Gastrocnemius medialis (tissue), 4 donors: ENCODE measurements at regions not wholly inside any gene's neighbourhood (a gene's known extent, or its start where the extent isn't known, plus 50 kb on each side); places are given as distances from the start of the nearest gene placed in this dataset.
"Not testable (repeated sequence)": the region's sequence is repeated elsewhere in the genome, so short reads cannot be mapped to it uniquely, and the experiment has no call there.

Experiments
- ATAC-seq, 2 donors: fragments of 150-250 bp; one replicate each; pipeline ENCODE4 v1.9.1; 2016
- DNase-seq, 2 donors: peaks; one replicate each; pipeline ENCODE4 v3.0.0-alpha.2; 2019
- H3K27ac ChIP-seq, 4 donors: fragments of 200-600 bp; sonication (generic); 1 replicate in 1 of 4; 2 replicates in 3 of 4; pipeline ENCODE4 v1.5.1; 2016 to 2018; ENCODE audit warnings: mild to moderate bottlenecking in 2 of 4, moderate library complexity in 1 of 4
- H3K27me3 ChIP-seq, 3 donors: fragments of 200-600 bp; sonication (generic) in 2 of 3; 1 replicate in 1 of 3; 2 replicates in 2 of 3; pipeline versions ENCODE4 v1.5.1 to v1.6.0; 2016 to 2019; ENCODE audit warnings: mild to moderate bottlenecking in 1 of 3, moderate library complexity in 1 of 3
- H3K36me3 ChIP-seq, 2 donors: fragments of 200-600 bp; sonication (generic) in 1 of 2; one replicate each; pipeline ENCODE4 v1.5.1; 2017 to 2018
- H3K4me1 ChIP-seq, 2 donors: fragments of 200-600 bp; sonication (generic) in 1 of 2; one replicate each; pipeline ENCODE4 v1.5.1; 2016 to 2017; ENCODE audit warnings: mild to moderate bottlenecking in 2 of 2
- H3K4me3 ChIP-seq, 4 donors: fragments of 200-600 bp; sonication (generic) in 3 of 4; 1 replicate in 1 of 4; 2 replicates in 3 of 4; pipeline ENCODE4 v1.5.1; 2016 to 2019; ENCODE audit warnings: mild to moderate bottlenecking in 2 of 4
- H3K9me3 ChIP-seq, 3 donors: fragments of 200-600 bp; sonication (generic) in 2 of 3; 1 replicate in 1 of 3; 2 replicates in 2 of 3; pipeline ENCODE4 v1.5.1; 2016 to 2019
- POLR2A ChIP-seq, 2 donors: fragments of 450-650 bp; IDR thresholded peaks; one replicate each; pipeline ENCODE4 v1.6.1; 2017; ENCODE audit warnings: antibody characterized with exemption in 2 of 2, mild to moderate bottlenecking in 2 of 2, moderate library complexity in 2 of 2
- in situ Hi-C, 4 donors: fragments of 200-750 bp; cut with MboI; loops; one replicate each; pipeline versions ENCODE4 v1.15.0 to v1.8.0; 2017; ENCODE audit warnings: low sequenced_read_pairs in 4 of 4
- intact Hi-C: fragments of 100-400 bp; cut with DNase I; formaldehyde crosslinking; loops from one replicate; pipeline ENCODE4 v1.15.1; 2023; ENCODE audit warnings: low total_unique reads
- TF ChIP-seq, protein P1 (sequence below), 5 experiments: fragments of 450-650 bp in 3 of 5; fragments of 200-600 bp in 2 of 5; sonication (generic) in 2 of 5; IDR thresholded peaks in 4 of 5; conservative IDR thresholded peaks in 1 of 5; 1 replicate in 4 of 5; 2 replicates in 1 of 5; pipeline ENCODE4 v1.5.1; 2016 to 2019; ENCODE audit warnings: antibody characterized with exemption in 5 of 5, mild to moderate bottlenecking in 3 of 5, moderate library complexity in 3 of 5

DNA sequence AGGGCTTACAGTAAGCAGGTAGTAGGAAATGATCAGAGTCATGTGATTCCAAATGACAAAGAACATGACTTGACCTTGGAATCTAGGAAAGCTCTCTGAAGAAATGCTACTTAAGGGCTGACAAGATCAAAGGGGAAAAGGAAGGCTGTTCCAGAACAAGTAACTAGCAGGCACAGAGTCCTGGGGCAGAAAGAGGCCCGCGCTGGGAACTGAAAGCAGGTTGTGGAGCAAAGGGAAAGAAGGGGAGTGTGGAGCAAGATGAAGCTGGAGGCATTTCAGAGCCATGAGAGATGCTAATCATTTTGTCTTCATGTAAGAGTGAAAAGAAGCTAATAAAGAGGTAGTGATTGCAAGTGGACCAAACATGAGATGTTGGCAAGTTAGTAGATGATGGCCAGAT lies 397.5 kb downstream of the DTWD2 start:
- Histone ChIP-seq H3K4me3 (no peak overlapping the region), H3K27ac (no peak overlapping the region), H3K9me3 (no peaks in the 10 kb centered on the region), H3K36me3 (no peaks in the 10 kb centered on the region), H3K4me1 (no peaks in the 10 kb centered on the region), H3K27me3 (no peaks in the 10 kb centered on the region)
- DNase-seq (no peak), ATAC-seq (no peak)
- TF ChIP-seq, protein P1, sequence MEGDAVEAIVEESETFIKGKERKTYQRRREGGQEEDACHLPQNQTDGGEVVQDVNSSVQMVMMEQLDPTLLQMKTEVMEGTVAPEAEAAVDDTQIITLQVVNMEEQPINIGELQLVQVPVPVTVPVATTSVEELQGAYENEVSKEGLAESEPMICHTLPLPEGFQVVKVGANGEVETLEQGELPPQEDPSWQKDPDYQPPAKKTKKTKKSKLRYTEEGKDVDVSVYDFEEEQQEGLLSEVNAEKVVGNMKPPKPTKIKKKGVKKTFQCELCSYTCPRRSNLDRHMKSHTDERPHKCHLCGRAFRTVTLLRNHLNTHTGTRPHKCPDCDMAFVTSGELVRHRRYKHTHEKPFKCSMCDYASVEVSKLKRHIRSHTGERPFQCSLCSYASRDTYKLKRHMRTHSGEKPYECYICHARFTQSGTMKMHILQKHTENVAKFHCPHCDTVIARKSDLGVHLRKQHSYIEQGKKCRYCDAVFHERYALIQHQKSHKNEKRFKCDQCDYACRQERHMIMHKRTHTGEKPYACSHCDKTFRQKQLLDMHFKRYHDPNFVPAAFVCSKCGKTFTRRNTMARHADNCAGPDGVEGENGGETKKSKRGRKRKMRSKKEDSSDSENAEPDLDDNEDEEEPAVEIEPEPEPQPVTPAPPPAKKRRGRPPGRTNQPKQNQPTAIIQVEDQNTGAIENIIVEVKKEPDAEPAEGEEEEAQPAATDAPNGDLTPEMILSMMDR (IDR thresholded peaks at IDR 0.05 in 4 of 5, conservative IDR thresholded peaks at IDR 0.05 in 1 of 5), result no peak
- no peak for TF ChIP-seq POLR2A (IDR thresholded peaks at IDR 0.05)
- in situ Hi-C loops (no loop called here), intact Hi-C loops (no loop called here)

DNA sequence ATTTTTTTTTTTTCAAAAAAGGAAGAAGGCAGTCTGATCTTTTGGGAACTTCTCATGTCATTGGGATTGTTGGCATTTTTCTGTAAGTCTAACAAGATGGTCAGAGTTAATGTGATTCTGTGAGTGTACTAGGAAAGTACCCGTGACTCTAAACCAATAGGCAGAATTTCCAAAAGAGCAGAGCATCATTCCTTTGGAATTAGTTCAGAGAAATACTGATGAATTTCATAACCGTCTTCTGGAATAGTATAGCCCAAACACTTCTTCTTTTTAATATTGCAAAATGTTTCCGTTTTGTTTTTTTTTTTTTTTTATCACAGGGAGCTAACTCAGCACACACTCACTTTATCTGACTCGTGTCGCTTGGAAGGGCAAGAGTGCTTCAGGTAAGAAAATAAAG lies 407.4 kb downstream of the DTWD2 start:
- TF ChIP-seq POLR2A (IDR thresholded peaks at IDR 0.05), result no peak
- TF ChIP-seq, protein P1 (IDR thresholded peaks at IDR 0.05 in 4 of 5, conservative IDR thresholded peaks at IDR 0.05 in 1 of 5), result no peak
- ATAC-seq, result no peak
- in situ Hi-C loops (no loop called here), intact Hi-C loops (no loop called here)
- Histone ChIP-seq H3K9me3 (no peaks in the 10 kb centered on the region), H3K36me3 (no peaks in the 10 kb centered on the region), H3K4me1 (no peaks in the 10 kb centered on the region), H3K27me3 (no peaks in the 10 kb centered on the region), H3K27ac (no peak overlapping the region), H3K4me3 (no peak overlapping the region)
- no peak for DNase-seq

DNA sequence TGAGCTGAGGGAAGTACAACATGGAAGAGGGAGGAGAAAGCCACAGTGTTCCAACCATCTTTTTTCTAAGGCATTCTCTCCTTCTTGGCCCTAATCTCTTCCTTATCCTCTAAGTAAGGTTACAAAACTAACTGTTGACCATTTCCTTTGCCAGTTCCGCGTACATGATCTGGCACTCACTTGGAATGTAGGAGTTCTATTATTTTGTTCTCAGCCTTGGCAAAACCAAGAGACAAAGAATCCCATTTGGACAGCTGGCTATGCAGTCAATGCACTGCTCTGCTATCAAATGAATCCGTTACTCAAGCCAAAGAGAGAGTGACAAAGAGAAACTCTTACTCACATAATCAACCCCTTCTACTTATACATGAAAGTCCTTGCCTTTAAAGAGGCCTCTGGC lies 410.3 kb downstream of the DTWD2 start:
- Histone ChIP-seq H3K4me1 (no peaks in the 10 kb centered on the region), H3K9me3 (no peaks in the 10 kb centered on the region), H3K4me3 (no peak overlapping the region), H3K27me3 (no peaks in the 10 kb centered on the region), H3K36me3 (no peaks in the 10 kb centered on the region), H3K27ac (no peak overlapping the region)
- no peak for TF ChIP-seq POLR2A (IDR thresholded peaks at IDR 0.05)
- TF ChIP-seq, protein P1 (IDR thresholded peaks at IDR 0.05 in 4 of 5, conservative IDR thresholded peaks at IDR 0.05 in 1 of 5), result no peak
- DNase-seq, result no peak
- ATAC-seq, result no peak
- intact Hi-C loops (no loop called here), in situ Hi-C loops (no loop called here)

DNA sequence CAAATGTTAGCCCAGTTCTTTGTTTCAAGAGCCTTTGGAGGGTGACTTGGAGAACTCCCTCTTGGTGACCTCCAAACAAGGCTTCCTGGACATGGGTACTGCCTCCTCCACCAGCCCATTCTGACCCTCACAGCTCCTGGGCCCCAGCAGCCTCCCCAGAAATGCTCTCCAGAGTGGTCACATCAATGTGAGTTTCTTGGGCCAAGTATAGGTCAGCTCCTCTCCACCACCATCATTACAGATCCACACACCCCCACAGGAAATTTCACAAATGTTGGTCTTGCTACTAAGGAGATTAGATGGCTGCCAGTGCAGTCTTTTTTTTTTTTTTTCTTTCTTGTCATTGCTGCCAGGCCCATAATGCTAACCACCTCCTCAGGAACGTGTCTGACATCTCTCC lies 410.7 kb downstream of the DTWD2 start:
- H3K9me3 ChIP-seq, result no peaks in the 10 kb centered on the region
- H3K27ac ChIP-seq, result no peak overlapping the region
- no peak overlapping the region for H3K4me3 ChIP-seq
- ATAC-seq (no peak), DNase-seq (no peak)
- in situ Hi-C loops (no loop called here), intact Hi-C loops (no loop called here)
- no peaks in the 10 kb centered on the region for H3K36me3 ChIP-seq
- H3K27me3 ChIP-seq, result no peaks in the 10 kb centered on the region
- no peak for TF ChIP-seq POLR2A (IDR thresholded peaks at IDR 0.05)
- TF ChIP-seq, protein P1 (IDR thresholded peaks at IDR 0.05 in 4 of 5, conservative IDR thresholded peaks at IDR 0.05 in 1 of 5), result no peak
- no peaks in the 10 kb centered on the region for H3K4me1 ChIP-seq

DNA sequence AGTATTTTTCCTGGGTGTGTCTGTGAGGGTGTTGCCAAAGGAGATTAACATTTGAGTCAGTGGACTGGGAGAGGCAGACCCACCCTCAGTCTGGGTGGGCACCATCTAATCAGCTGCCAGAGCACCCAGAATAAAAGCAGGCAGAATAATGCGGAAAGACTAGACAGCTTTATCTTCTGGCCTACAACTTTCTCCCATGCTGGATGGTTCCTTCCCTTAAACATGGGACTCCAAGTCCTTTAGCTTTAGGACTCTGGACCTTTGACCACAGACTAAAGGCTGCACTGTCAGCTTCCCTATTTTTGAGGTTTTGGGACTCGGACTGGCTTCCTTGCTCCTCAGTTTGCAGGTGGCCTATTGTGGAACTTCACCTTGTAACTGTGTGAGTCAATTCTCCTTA lies 418.1 kb downstream of the DTWD2 start:
- DNase-seq, intact Hi-C loops, H3K36me3 ChIP-seq, H3K4me3 ChIP-seq, H3K4me1 ChIP-seq, H3K27me3 ChIP-seq, in situ Hi-C loops, H3K9me3 ChIP-seq, ATAC-seq, H3K27ac ChIP-seq: not testable (repeated sequence)

DNA sequence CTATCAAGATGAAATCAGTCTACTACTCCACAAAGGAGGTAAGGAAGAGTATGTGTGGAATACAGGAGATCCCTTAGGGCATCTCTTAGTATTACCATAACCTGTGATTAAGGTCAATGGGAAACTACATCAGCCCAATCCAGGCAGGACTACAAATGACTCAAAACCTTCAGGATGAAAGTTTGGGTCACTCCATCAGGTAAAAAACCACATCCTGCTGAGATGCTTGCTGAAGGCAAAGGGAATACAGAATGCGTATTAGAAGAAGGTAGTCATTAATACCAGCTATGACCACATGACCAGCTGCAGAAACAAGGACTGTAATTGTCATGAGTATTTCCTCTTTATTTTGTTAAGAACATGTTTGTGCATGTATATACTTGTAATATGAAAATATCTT lies 418.8 kb downstream of the DTWD2 start:
- H3K4me1 ChIP-seq, in situ Hi-C loops, ATAC-seq, H3K27me3 ChIP-seq, intact Hi-C loops, H3K27ac ChIP-seq, H3K4me3 ChIP-seq, H3K36me3 ChIP-seq, H3K9me3 ChIP-seq, DNase-seq: not testable (repeated sequence)
